Muscle of back (tissue), 3 donors: ENCODE measurements at regions not wholly inside any gene's neighbourhood (a gene's known extent, or its start where the extent isn't known, plus 50 kb on each side); places are given as distances from the start of the nearest gene placed in this dataset.
"Not testable (repeated sequence)": the region's sequence is repeated elsewhere in the genome, so short reads cannot be mapped to it uniquely, and the experiment has no call there.

ENCODE experiments used
- DNase-seq, 3 donors: peaks; one replicate each; pipeline versions ENCODE4 v3.0.0 to v3.0.0-alpha.2; 2013

GRCh38 chr5:60546207-60546606 lies 153.8 kb downstream of the DEPDC1B start:
- DNase-seq, result no peak

- DNase-seq, result no peak
These were observed 154.4 kb downstream of the DEPDC1B start for GRCh38 chr5:60545551-60545950.

- DNase-seq, result no peak
These were observed 155.8 kb downstream of the DEPDC1B start for GRCh38 chr5:60544142-60544541.

- DNase-seq, result no peak
These were observed 158.0 kb downstream of the DEPDC1B start for GRCh38 chr5:60541980-60542379.

GRCh38 chr5:60540856-60541805 lies 158.8 kb downstream of the DEPDC1B start:
- no peak for DNase-seq

GRCh38 chr5:60538955-60539866 lies 160.8 kb downstream of the DEPDC1B start:
- DNase-seq, result no peak

GRCh38 chr5:60538426-60538825 lies 161.5 kb downstream of the DEPDC1B start:
- DNase-seq, result no peak

GRCh38 chr5:60535951-60536350 lies 164.0 kb downstream of the DEPDC1B start:
- no peak for DNase-seq

- no peak for DNase-seq
These were observed 164.8 kb downstream of the DEPDC1B start for GRCh38 chr5:60535198-60535597.

- no peak for DNase-seq
These were observed 166.2 kb downstream of the DEPDC1B start for GRCh38 chr5:60533789-60534188.

- DNase-seq, result not testable (repeated sequence)
These were observed 167.2 kb downstream of the DEPDC1B start for GRCh38 chr5:60532796-60533195.

GRCh38 chr5:60530144-60530848 lies 169.7 kb downstream of the DEPDC1B start:
- DNase-seq, result not testable (repeated sequence)

- DNase-seq, result no peak
These were observed 171.0 kb downstream of the DEPDC1B start for GRCh38 chr5:60529001-60529400.

- no peak for DNase-seq
These were observed 172.9 kb downstream of the DEPDC1B start for GRCh38 chr5:60527072-60527471.

GRCh38 chr5:60526336-60526875 lies 173.6 kb downstream of the DEPDC1B start:
- no peak for DNase-seq

GRCh38 chr5:60522292-60522905 lies 177.6 kb downstream of the DEPDC1B start:
- DNase-seq, result peak in 1 of 3 donors; percentile 45

- no peak for DNase-seq
These were observed 178.3 kb downstream of the DEPDC1B start for GRCh38 chr5:60521376-60522291.

GRCh38 chr5:60520451-60521227 lies 179.3 kb downstream of the DEPDC1B start:
- DNase-seq, result no peak

GRCh38 chr5:60519372-60519771 lies 180.6 kb downstream of the DEPDC1B start:
- DNase-seq, result peak in 1 of 3 donors; percentile 40
